HUES64 (cell line): ENCODE measurements at regions not wholly inside any gene's neighbourhood (a gene's known extent, or its start where the extent isn't known, plus 50 kb on each side); places are given as distances from the start of the nearest gene placed in this dataset.

Source experiments
- H3K27ac ChIP-seq: 2 replicates; pipeline ENCODE4 v1.7.0; 2013; ENCODE audit warnings: low read depth, low read length, inconsistent platforms
- H3K27me3 ChIP-seq: 2 replicates; pipeline ENCODE4 v1.6.1; 2013; ENCODE audit warnings: mild to moderate bottlenecking, low read length; ENCODE audit not compliant: insufficient read depth
- H3K36me3 ChIP-seq: 2 replicates; pipeline ENCODE4 v1.6.1; 2013; ENCODE audit warnings: mild to moderate bottlenecking, low read length; ENCODE audit not compliant: insufficient read depth
- H3K4me1 ChIP-seq: 2 replicates; pipeline ENCODE4 v1.6.1; 2013; ENCODE audit warnings: mild to moderate bottlenecking, low read length, moderate library complexity; ENCODE audit not compliant: insufficient read depth
- H3K4me3 ChIP-seq: 2 replicates; pipeline ENCODE4 v1.5.1; 2013; ENCODE audit warnings: mild to moderate bottlenecking, low read length, moderate library complexity
- H3K9ac ChIP-seq: 2 replicates; pipeline ENCODE4 v1.6.1; 2013; ENCODE audit warnings: mild to moderate bottlenecking, low read depth, low read length
- H3K9me3 ChIP-seq: 2 replicates; pipeline ENCODE4 v1.6.1; 2013; ENCODE audit warnings: low read depth, low read length; ENCODE audit not compliant: insufficient read depth
- WGBS: fragments of 150-250, 120-280 bp; methylation state at CpG from one replicate; pipeline ENCODE4 v1.1.7; 2013; ENCODE audit warnings: missing lambda C conversion rate; 5-methylcytosine and 5-hydroxymethylcytosine counted together

GRCh38 chr9:104027295-104027694, 66.8 kb upstream of the SMC2 start:
- Histone ChIP-seq H3K4me1 (no peaks in the 10 kb centered on the region), H3K27me3 (no peaks in the 10 kb centered on the region), H3K27ac (no peak overlapping the region), H3K4me3 (no peak overlapping the region), H3K9ac (no peak overlapping the region), H3K9me3 (peaks cover 49% of the 10 kb centered on the region), H3K36me3 (no peaks in the 10 kb centered on the region)
- 64% methylated on average over 5 of the region's 5 CpGs for WGBS

DNA sequence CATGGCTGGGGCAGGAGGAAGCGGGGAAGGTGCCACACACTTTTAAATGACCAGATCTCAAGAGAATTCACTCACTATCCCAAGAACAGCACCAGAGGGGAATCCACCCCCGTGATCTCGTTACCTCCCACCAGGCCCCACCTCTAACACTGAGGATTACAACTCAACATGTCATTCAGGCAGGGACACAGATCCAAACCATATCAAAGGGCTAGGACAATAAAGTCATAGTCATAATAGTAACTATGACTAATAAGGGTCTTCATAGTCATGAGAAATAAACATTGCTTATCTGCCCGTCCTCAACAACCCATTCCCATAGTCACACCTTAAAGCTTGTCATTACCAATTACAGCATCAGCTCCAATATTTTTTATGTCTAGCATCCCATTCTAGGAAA, 65.3 kb upstream of the SMC2 start:
- 85% methylated on average over 4 of the region's 4 CpGs for WGBS
- H3K27ac ChIP-seq = no peak overlapping the region
- no peaks in the 10 kb centered on the region for H3K36me3 ChIP-seq
- H3K4me1 ChIP-seq = no peaks in the 10 kb centered on the region
- H3K4me3 ChIP-seq = no peak overlapping the region
- H3K9ac ChIP-seq = no peak overlapping the region
- H3K9me3 ChIP-seq = peaks cover 53% of the 10 kb centered on the region
- no peaks in the 10 kb centered on the region for H3K27me3 ChIP-seq
